Karpas-422 (cell line): ENCODE measurements at regions not wholly inside any gene's neighbourhood (a gene's known extent, or its start where the extent isn't known, plus 50 kb on each side); places are given as distances from the start of the nearest gene placed in this dataset.
"Not testable (repeated sequence)": the region's sequence is repeated elsewhere in the genome, so short reads cannot be mapped to it uniquely, and the experiment has no call there.

Source experiments
- DNase-seq: peaks from one replicate; pipeline ENCODE4 v3.0.0-alpha.2; 2015
- H2AFZ ChIP-seq: fragments of 200-600 bp; sonication (generic); 2 replicates; pipeline ENCODE4 v1.6.1; 2014; ENCODE audit warnings: antibody characterized with exemption, low read length, mixed read lengths
- H3K27ac ChIP-seq: fragments of 200-600 bp; sonication (generic); 2 replicates; pipeline ENCODE4 v1.5.1; 2014; ENCODE audit warnings: mild to moderate bottlenecking, low read length, moderate library complexity
- H3K27me3 ChIP-seq: fragments of 200-600 bp; sonication (generic); 2 replicates; pipeline ENCODE4 v1.6.1; 2014; ENCODE audit warnings: low read length, mixed read lengths
- H3K36me3 ChIP-seq: fragments of 200-600 bp; sonication (generic); 2 replicates; pipeline ENCODE4 v1.6.1; 2014; ENCODE audit warnings: low read length, mixed read lengths; ENCODE audit not compliant: insufficient read depth
- H3K4me1 ChIP-seq: fragments of 200-600 bp; sonication (generic); 2 replicates; pipeline ENCODE4 v1.6.1; 2014; ENCODE audit warnings: mild to moderate bottlenecking, low read length, mixed read lengths
- H3K4me2 ChIP-seq: fragments of 200-600 bp; sonication (generic); 2 replicates; pipeline ENCODE4 v1.6.1; 2014; ENCODE audit warnings: low read length, low read depth, mild to moderate bottlenecking; ENCODE audit not compliant: poor library complexity, severe bottlenecking
- H3K4me3 ChIP-seq: fragments of 200-600 bp; sonication (generic); 2 replicates; pipeline ENCODE4 v1.5.1; 2014; ENCODE audit warnings: mild to moderate bottlenecking, antibody characterized with exemption, low read length, mixed read lengths
- H3K79me2 ChIP-seq: fragments of 200-600 bp; sonication (generic); 2 replicates; pipeline ENCODE4 v1.6.1; 2014; ENCODE audit warnings: mild to moderate bottlenecking, low read length, mixed read lengths
- H3K9ac ChIP-seq: fragments of 200-600 bp; sonication (generic); 2 replicates; pipeline ENCODE4 v1.6.0; 2014; ENCODE audit warnings: low read length
- H3K9me2 ChIP-seq: fragments of 200-600 bp; sonication (generic), shearing (Covaris generic); replicated peaks from 2 replicates; pipeline ENCODE4 v1.6.0; 2014; ENCODE audit warnings: mild to moderate bottlenecking, low read length, moderate library complexity; ENCODE audit not compliant: insufficient read depth
- H3K9me3 ChIP-seq: fragments of 300-700, 200-600 bp; sonication (generic); 2 replicates; pipeline ENCODE4 v1.6.1; 2014; ENCODE audit warnings: low read length, mixed read lengths
- H4K20me1 ChIP-seq: fragments of 200-600 bp; sonication (generic); 2 replicates; pipeline ENCODE4 v1.6.1; 2014; ENCODE audit warnings: mild to moderate bottlenecking, antibody characterized with exemption, low read length, low read depth; ENCODE audit not compliant: insufficient read depth

DNA sequence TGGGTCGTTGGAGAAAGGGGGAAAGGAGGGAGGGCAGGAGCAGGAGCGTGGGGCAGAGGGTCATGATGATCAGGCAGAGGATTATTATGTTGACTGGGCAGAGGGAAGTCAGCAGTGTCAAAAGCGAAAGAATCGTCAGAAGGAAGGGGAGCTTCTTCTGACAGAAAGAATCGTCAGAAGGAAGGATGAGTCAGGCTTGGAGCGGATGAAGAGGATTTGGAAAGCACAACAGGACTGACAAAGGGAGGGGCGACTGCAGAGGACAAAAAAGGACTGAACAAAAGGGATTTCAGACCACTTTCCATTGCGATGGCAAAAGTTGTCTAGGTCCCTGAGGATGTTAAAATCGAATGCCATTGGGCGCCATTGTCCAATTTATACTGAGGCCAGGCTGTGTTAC, 1053.5 kb downstream of the SI start:
- no peak overlapping the region for H3K27ac ChIP-seq
- H3K4me2 ChIP-seq, result no peak overlapping the region
- H2AFZ ChIP-seq, result no peak overlapping the region
- no peaks in the 10 kb centered on the region for H3K79me2 ChIP-seq
- H3K36me3 ChIP-seq, result no peaks in the 10 kb centered on the region
- no peaks in the 10 kb centered on the region for H3K4me1 ChIP-seq
- H3K27me3 ChIP-seq, result no peaks in the 10 kb centered on the region
- peaks cover 12% of the 10 kb centered on the region; the same call in 1 of the 2 replicates for H3K9me3 ChIP-seq
- DNase-seq, result no peak
- no peaks in the 10 kb centered on the region for H3K9me2 ChIP-seq
- H4K20me1 ChIP-seq, result no peaks in the 10 kb centered on the region
- no peak overlapping the region for H3K9ac ChIP-seq
- H3K4me3 ChIP-seq, result no peak overlapping the region

DNA sequence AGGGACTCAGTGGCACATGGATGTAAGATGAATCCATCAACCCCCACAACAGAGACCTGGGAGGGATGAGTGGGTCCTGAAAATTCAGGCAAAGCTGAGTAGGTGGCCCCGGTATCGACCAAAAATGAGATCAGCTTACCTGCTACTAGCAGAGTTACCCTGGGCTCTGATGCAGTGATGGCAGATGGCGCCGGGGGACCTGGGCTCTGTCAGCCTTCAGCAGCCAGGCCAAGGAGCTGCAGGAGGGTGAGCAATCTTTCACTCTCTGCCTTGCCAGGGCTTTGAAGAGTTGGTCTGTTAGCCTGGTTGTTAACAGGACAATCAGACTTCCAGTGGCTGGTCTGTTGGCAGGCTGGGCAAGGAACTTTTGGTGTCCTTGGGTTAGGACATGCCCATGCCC, 1054.8 kb downstream of the SI start:
- no peaks in the 10 kb centered on the region for H3K36me3 ChIP-seq
- H3K79me2 ChIP-seq, result no peaks in the 10 kb centered on the region
- no peak overlapping the region for H3K27ac ChIP-seq
- no peak for DNase-seq
- no peaks in the 10 kb centered on the region for H4K20me1 ChIP-seq
- H3K9me2 ChIP-seq, result no peaks in the 10 kb centered on the region
- peaks cover 9% of the 10 kb centered on the region for H3K9me3 ChIP-seq
- no peaks in the 10 kb centered on the region for H3K27me3 ChIP-seq
- no peak overlapping the region for H3K4me3 ChIP-seq
- no peaks in the 10 kb centered on the region for H3K4me1 ChIP-seq
- no peak overlapping the region for H3K4me2 ChIP-seq
- no peak overlapping the region for H2AFZ ChIP-seq
- no peak overlapping the region for H3K9ac ChIP-seq

DNA sequence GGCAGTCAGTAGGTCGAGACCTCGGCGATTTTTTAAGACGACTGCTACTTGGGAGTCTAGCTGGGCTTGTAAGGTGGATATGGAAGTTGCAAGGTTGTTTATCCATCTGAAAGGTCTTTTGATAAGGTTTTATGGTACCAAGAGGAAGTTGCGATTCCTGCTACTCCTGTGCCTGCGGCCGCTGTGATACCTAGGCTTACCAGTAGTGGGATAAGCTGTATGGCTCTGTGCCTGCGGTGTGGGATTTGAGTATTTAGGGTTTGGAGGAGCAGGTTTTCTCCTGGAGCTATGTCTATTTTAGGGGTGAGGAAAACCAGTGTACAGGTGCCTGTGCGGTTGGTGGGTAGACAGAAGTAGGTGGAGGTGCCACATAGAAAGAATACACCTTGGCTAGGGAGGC, 1059.8 kb downstream of the SI start:
- H3K9me2 ChIP-seq, result no peaks in the 10 kb centered on the region
- H3K9ac ChIP-seq, result no peak overlapping the region
- H3K27me3 ChIP-seq, result no peaks in the 10 kb centered on the region
- no peak overlapping the region for H3K4me2 ChIP-seq
- H3K4me1 ChIP-seq, result no peaks in the 10 kb centered on the region
- H4K20me1 ChIP-seq, result no peaks in the 10 kb centered on the region
- H2AFZ ChIP-seq, result no peak overlapping the region
- no peak for DNase-seq
- H3K79me2 ChIP-seq, result no peaks in the 10 kb centered on the region
- H3K4me3 ChIP-seq, result no peak overlapping the region
- H3K27ac ChIP-seq, result no peak overlapping the region
- no peaks in the 10 kb centered on the region for H3K36me3 ChIP-seq
- peaks cover 4% of the 10 kb centered on the region for H3K9me3 ChIP-seq

DNA sequence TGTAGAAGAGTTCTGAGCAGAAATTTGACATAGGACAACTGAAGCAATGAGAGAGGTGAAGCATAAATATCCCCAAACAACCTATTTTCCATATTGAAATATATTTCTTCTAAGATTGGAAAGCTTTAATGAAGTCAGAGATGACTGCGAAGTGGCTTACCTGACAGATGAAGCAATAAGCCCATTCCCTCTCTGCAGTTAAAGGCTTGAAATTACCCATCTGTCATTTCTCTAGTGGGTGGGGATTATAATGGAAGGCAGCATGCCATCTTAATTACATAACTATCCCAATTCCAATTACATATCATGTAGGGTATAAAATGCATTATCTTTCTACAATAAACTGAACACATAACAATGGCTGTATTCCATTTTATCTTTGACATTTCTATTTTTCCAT, 1070.5 kb downstream of the SI start:
- H4K20me1 ChIP-seq, result no peaks in the 10 kb centered on the region
- no peak for DNase-seq

DNA sequence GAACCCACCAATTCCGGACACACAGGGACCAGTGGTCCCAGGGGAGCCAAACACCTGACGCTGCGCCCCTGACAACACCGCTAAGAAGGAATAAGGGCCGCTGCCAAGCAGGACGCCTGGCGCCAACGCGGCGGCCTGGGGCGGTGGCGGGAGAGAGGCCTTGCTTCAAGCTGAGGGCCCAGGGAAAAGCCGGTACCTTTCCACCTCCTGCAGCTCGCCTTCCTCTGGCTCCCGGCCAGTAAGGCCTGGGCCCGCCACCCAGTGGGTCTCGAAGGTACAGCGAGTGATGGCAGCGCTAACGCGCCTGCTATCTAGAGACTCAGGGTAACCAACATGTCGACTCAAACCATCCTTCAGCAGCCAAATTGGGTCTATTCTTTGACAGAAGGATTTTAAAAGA, 1074.1 kb downstream of the SI start:
- Histone ChIP-seq H3K79me2 (no peaks in the 10 kb centered on the region), H3K36me3 (no peaks in the 10 kb centered on the region), H3K9me2 (no peaks in the 10 kb centered on the region; the same call in 1 of the 2 replicates), H3K4me3 (no peak overlapping the region), H3K9ac (no peak overlapping the region), H2AFZ (no peak overlapping the region), H3K9me3 (peaks cover 12% of the 10 kb centered on the region), H3K4me1 (no peaks in the 10 kb centered on the region), H3K27me3 (no peaks in the 10 kb centered on the region), H3K4me2 (no peak overlapping the region), H3K27ac (no peak overlapping the region), H4K20me1 (no peaks in the 10 kb centered on the region)
- DNase-seq, result no peak

More for the DNA sequence above, 1070.5 kb downstream of the SI start:
- H3K4me1 ChIP-seq, result no peaks in the 10 kb centered on the region
- no peak overlapping the region for H3K4me3 ChIP-seq
- H3K9me2 ChIP-seq, result no peaks in the 10 kb centered on the region; the same call in 1 of the 2 replicates
- H3K27me3 ChIP-seq, result no peaks in the 10 kb centered on the region
- no peaks in the 10 kb centered on the region for H3K36me3 ChIP-seq
- peaks cover 12% of the 10 kb centered on the region; the same call in 1 of the 2 replicates for H3K9me3 ChIP-seq
- no peak overlapping the region for H3K9ac ChIP-seq
- no peaks in the 10 kb centered on the region for H3K79me2 ChIP-seq
- H2AFZ ChIP-seq, result no peak overlapping the region
- no peak overlapping the region for H3K4me2 ChIP-seq
- H3K27ac ChIP-seq, result no peak overlapping the region

DNA sequence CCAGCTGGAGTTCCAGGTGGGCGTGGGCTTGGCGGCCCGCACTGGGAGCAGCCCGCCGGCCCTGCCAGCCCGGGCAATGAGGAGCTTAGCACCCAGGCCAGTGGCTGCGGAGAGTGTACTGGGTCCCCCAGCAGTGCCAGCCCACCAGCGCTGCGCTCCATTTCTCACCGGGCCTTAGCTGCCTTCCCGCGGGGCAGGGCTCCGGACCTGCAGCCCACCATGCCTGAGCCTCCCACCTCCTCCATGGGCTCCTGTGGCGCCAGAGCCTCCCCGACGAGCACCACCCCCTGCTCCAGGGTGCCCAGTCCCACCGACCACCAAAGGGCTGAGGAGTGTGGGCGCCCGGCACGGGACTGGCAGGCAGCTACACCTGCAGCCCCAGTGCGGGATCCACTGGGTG, 1075.3 kb downstream of the SI start:
- H2AFZ ChIP-seq, H3K27ac ChIP-seq, H3K9me2 ChIP-seq, H4K20me1 ChIP-seq, H3K4me2 ChIP-seq, H3K4me3 ChIP-seq, H3K79me2 ChIP-seq, H3K36me3 ChIP-seq, H3K9ac ChIP-seq, H3K27me3 ChIP-seq, DNase-seq, H3K4me1 ChIP-seq: not testable (repeated sequence)
- H3K9me3 ChIP-seq, result peaks cover 18% of the 10 kb centered on the region

DNA sequence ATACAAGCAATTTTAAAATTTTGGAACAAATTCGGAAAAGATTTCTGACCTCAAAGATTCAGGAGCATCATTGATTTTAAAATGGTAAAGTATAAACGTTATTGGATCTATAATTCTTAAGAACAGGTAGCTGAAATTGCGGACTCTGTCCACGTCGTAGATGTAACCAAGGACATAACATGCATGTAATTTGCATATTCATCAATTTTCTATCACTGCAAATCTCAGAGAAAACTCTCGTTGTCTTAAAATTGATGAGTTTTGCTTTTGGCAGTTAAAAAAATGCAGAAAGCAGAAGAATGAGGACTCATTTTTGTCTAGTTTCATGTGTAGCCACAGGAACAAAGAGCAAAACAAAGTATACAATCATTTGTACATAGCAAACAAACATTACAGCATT, 1094.4 kb downstream of the SI start:
- no peaks in the 10 kb centered on the region for H3K4me1 ChIP-seq
- no peak overlapping the region for H3K27ac ChIP-seq
- H3K9me3 ChIP-seq, result peaks cover 20% of the 10 kb centered on the region; the same call in 1 of the 2 replicates
- DNase-seq, result no peak
- H3K9ac ChIP-seq, result no peak overlapping the region
- no peak overlapping the region for H2AFZ ChIP-seq
- H4K20me1 ChIP-seq, result no peaks in the 10 kb centered on the region
- H3K4me2 ChIP-seq, result no peak overlapping the region
- no peaks in the 10 kb centered on the region for H3K36me3 ChIP-seq
- no peaks in the 10 kb centered on the region for H3K9me2 ChIP-seq
- H3K79me2 ChIP-seq, result no peaks in the 10 kb centered on the region
- no peaks in the 10 kb centered on the region for H3K27me3 ChIP-seq
- no peak overlapping the region for H3K4me3 ChIP-seq

DNA sequence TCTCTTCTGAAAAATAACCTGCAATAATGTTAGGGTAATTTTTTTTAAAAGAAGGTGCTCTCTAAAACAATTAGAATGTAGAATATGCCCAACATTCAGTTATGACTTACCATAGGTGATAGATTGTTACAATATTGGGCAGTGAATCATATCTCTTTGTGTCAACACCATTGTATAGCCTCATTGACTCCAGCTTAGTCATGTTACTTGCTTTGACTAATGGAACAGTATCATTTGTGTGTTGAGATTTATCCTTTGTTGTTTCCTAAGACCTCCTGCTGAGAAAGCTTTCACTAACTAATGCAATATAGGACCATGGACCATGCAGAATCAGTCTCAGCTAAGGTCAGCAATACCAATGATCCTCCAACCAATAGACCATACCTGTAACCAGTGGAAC, 1106.4 kb downstream of the SI start:
- no peak for DNase-seq
- H2AFZ ChIP-seq, result no peak overlapping the region

DNA sequence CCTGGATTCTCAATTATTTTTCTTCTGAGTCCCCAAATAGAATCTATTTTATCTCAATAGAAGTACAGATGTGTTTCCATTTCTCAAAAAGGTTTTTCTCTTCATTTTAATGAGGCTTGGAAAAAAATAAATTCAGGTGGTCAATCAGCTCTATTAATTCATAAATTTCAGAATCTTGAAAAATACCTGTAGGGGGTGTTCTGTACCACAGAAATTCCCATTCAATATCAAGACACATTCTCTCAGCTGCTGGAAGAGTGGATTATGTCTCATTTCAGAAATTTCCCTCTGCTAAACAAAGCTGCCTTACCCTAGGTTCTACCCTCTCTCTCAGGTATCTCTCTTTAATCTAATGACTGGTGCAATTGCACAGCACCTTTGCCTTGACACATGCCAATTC, 1121.2 kb downstream of the SI start:
- no peaks in the 10 kb centered on the region for H3K9me2 ChIP-seq
- no peak overlapping the region for H2AFZ ChIP-seq
- no peaks in the 10 kb centered on the region for H3K79me2 ChIP-seq
- H3K36me3 ChIP-seq, result no peaks in the 10 kb centered on the region
- no peak overlapping the region for H3K27ac ChIP-seq
- no peak for DNase-seq
- H3K4me2 ChIP-seq, result no peak overlapping the region
- peaks cover 6% of the 10 kb centered on the region for H3K9me3 ChIP-seq
- H3K4me1 ChIP-seq, result no peaks in the 10 kb centered on the region
- H3K4me3 ChIP-seq, result no peak overlapping the region
- no peaks in the 10 kb centered on the region for H4K20me1 ChIP-seq
- no peak overlapping the region for H3K9ac ChIP-seq
- H3K27me3 ChIP-seq, result no peaks in the 10 kb centered on the region

More for the DNA sequence above, 1106.4 kb downstream of the SI start:
- H3K4me1 ChIP-seq, result no peaks in the 10 kb centered on the region
- no peak overlapping the region for H3K9ac ChIP-seq
- no peak overlapping the region for H3K4me3 ChIP-seq
- no peaks in the 10 kb centered on the region for H3K79me2 ChIP-seq
- H4K20me1 ChIP-seq, result no peaks in the 10 kb centered on the region
- H3K36me3 ChIP-seq, result no peaks in the 10 kb centered on the region
- peaks cover 17% of the 10 kb centered on the region for H3K9me3 ChIP-seq
- no peak overlapping the region for H3K4me2 ChIP-seq
- H3K27me3 ChIP-seq, result no peaks in the 10 kb centered on the region
- no peak overlapping the region for H3K27ac ChIP-seq
- no peaks in the 10 kb centered on the region for H3K9me2 ChIP-seq
